GM12874 (cell line): ENCODE measurements at regions not wholly inside any gene's neighbourhood (a gene's known extent, or its start where the extent isn't known, plus 50 kb on each side); places are given as distances from the start of the nearest gene placed in this dataset.
A peak's percentile ranks its signal among the peaks of the same experiment; 100 is the strongest.

Source experiments
- CTCF ChIP-seq: IDR thresholded peaks from 2 replicates; pipeline ENCODE4 v1.5.1; 2011; ENCODE audit warnings: low read depth, mild to moderate bottlenecking, control low read depth, low read length, moderate library complexity; ENCODE audit not compliant: insufficient read depth

GRCh38 chr17:22507823-22508222 lies 815.5 kb downstream of the KCNJ18 start:
- no peak for TF ChIP-seq CTCF

GRCh38 chr17:22510504-22510903 lies 818.2 kb downstream of the KCNJ18 start:
- TF ChIP-seq CTCF: no peak

GRCh38 chr17:22511431-22511830 lies 819.1 kb downstream of the KCNJ18 start:
- TF ChIP-seq CTCF: no peak

GRCh38 chr17:22512057-22512456 lies 819.7 kb downstream of the KCNJ18 start:
- TF ChIP-seq CTCF: no peak

GRCh38 chr17:22512506-22512905 lies 820.2 kb downstream of the KCNJ18 start:
- TF ChIP-seq CTCF: no peak

- 0 out of 2 replicates have a peak, but pooled peaks have one; percentile 12 for TF ChIP-seq CTCF
These were observed 820.7 kb downstream of the KCNJ18 start for GRCh38 chr17:22512997-22513538.

- TF ChIP-seq CTCF: no peak
These were observed 822.0 kb downstream of the KCNJ18 start for GRCh38 chr17:22514315-22514714.

GRCh38 chr17:22514767-22515320 lies 822.5 kb downstream of the KCNJ18 start:
- no peak for TF ChIP-seq CTCF
